OCI-LY7 (cell line): ENCODE measurements at regions not wholly inside any gene's neighbourhood (a gene's known extent, or its start where the extent isn't known, plus 50 kb on each side); places are given as distances from the start of the nearest gene placed in this dataset.

Experiments used
- EZH2phosphoT487 ChIP-seq: fragments of 200-600 bp; sonication (generic); IDR thresholded peaks from 2 replicates; pipeline ENCODE4 v1.6.1; 2018; ENCODE audit warnings: low read depth, borderline replicate concordance, mild to moderate bottlenecking, mixed run types, antibody characterized with exemption, low read length, moderate library complexity, mixed read lengths
- TF ChIP-seq, protein P1 (sequence below): fragments of 200-600 bp; sonication (generic); conservative IDR thresholded peaks from 2 replicates; pipeline ENCODE4 v1.5.1; 2014; ENCODE audit warnings: mild to moderate bottlenecking, antibody characterized with exemption, low read length, moderate library complexity, mixed read lengths

DNA sequence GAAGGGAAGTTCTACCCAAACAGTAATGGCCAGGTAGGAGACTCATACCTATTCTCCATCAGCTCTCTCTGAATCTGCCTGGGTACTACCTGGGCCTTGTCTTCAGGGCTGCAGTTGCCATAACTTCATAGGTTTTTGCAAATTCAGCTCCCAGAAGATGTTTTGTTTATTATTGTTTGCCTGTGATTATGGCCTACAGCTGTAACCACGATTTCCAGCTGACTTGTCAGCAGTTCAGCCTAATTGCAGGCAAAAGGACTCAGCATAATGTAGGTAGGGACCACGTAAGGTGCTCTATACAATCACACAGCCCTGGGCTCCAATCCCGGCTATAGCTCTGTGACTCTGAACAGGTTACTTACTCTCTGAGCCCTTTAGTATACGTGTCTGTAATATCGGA is 187.0 kb upstream of the FN1 start:
- TF ChIP-seq, protein P1, sequence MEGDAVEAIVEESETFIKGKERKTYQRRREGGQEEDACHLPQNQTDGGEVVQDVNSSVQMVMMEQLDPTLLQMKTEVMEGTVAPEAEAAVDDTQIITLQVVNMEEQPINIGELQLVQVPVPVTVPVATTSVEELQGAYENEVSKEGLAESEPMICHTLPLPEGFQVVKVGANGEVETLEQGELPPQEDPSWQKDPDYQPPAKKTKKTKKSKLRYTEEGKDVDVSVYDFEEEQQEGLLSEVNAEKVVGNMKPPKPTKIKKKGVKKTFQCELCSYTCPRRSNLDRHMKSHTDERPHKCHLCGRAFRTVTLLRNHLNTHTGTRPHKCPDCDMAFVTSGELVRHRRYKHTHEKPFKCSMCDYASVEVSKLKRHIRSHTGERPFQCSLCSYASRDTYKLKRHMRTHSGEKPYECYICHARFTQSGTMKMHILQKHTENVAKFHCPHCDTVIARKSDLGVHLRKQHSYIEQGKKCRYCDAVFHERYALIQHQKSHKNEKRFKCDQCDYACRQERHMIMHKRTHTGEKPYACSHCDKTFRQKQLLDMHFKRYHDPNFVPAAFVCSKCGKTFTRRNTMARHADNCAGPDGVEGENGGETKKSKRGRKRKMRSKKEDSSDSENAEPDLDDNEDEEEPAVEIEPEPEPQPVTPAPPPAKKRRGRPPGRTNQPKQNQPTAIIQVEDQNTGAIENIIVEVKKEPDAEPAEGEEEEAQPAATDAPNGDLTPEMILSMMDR, result no peak
- no peak for TF ChIP-seq EZH2phosphoT487
